ENCODE measurements at regions not wholly inside any gene's neighbourhood (a gene's known extent, or its start where the extent isn't known, plus 50 kb on each side); places are given as distances from the start of the nearest gene placed in this dataset.

DNA sequence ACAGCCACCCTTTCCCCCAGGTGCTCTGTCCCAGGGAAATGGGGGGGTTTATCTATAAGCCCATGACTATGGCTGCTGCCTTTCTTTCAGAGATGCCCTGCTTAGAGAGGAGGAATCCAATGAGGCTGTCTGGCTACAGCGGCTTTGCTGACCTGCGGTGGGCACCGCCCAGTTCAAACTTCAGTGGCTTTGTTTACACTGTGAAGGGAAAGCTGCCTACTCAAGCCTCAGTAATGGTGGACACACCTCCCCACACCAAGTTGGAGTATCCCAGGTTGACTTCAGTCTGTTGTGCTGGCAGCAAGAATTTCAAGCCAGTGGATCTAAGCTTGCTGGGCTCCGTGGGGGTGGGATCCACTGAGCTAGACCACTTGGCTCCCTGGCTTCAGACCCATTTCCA, 869.2 kb downstream of the SLC6A15 start:
- Histone ChIP-seq H3K27me3 (peaks cover 4% of the 10 kb centered on the region), H3K4me3 (no peak overlapping the region), H4K20me1 (ENCODE audit: low read depth) (no peaks in the 10 kb centered on the region), H3K9ac (no peak overlapping the region), H3K4me1 (peaks cover 6% of the 10 kb centered on the region), H3K27ac (no peak overlapping the region), H3K9me3 (ENCODE audit: low read depth) (no peaks in the 10 kb centered on the region), H3K4me2 (no peak overlapping the region), H3F3A (ENCODE audit: low read depth) (peaks cover 8% of the 10 kb centered on the region), H2AFZ (replicated peaks) (peak overlapping the region; percentile 20), H3K36me3 (no peaks in the 10 kb centered on the region), H3K79me2 (ENCODE audit: low read depth) (no peaks in the 10 kb centered on the region)
- Mint-ChIP-seq H3K4me1 (no peaks in the 10 kb centered on the region), H3K27me3 (ENCODE audit: insufficient read depth, low read depth) (no peaks in the 10 kb centered on the region), H3K4me3 (no peak overlapping the region), H3K9me3 (no peaks in the 10 kb centered on the region), H3K36me3 (no peaks in the 10 kb centered on the region), H3K27ac (no peak overlapping the region)
- no peak for TF ChIP-seq EZH2 (IDR thresholded peaks at IDR 0.05)
- TF ChIP-seq, protein P1, sequence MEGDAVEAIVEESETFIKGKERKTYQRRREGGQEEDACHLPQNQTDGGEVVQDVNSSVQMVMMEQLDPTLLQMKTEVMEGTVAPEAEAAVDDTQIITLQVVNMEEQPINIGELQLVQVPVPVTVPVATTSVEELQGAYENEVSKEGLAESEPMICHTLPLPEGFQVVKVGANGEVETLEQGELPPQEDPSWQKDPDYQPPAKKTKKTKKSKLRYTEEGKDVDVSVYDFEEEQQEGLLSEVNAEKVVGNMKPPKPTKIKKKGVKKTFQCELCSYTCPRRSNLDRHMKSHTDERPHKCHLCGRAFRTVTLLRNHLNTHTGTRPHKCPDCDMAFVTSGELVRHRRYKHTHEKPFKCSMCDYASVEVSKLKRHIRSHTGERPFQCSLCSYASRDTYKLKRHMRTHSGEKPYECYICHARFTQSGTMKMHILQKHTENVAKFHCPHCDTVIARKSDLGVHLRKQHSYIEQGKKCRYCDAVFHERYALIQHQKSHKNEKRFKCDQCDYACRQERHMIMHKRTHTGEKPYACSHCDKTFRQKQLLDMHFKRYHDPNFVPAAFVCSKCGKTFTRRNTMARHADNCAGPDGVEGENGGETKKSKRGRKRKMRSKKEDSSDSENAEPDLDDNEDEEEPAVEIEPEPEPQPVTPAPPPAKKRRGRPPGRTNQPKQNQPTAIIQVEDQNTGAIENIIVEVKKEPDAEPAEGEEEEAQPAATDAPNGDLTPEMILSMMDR (IDR thresholded peaks at IDR 0.05): no peak
- TF ChIP-seq EZH2phosphoT487 (IDR thresholded peaks at IDR 0.05): no peak
- DNase-seq (ENCODE audit: low spot score): no peak

DNA sequence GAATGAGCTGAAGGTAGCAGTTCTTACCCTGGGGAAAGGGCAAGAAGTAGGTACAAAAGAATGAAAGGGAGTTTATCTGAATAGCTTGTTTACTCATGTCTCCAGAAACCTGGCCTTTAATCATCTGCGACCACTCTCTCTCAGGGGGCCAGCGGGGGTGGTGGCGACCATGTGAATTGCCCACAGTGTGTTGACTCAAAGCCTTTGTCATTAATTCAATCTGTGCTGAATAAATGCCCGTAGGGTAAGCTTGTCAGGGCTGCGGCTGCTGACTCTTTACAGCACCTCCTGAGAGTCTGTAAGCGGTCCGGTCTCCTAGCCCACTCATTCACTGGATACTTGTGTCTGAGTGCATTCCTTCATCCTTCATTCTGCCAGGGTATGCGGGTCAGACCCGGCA, 874.4 kb downstream of the SLC6A15 start:
- peaks cover 17% of the 10 kb centered on the region for H3F3A ChIP-seq (ENCODE audit: low read depth)
- H3K36me3 ChIP-seq: no peaks in the 10 kb centered on the region
- H3K4me3 ChIP-seq: no peak overlapping the region
- TF ChIP-seq EZH2phosphoT487 (IDR thresholded peaks at IDR 0.05) (peak; percentile 79), EZH2 (IDR thresholded peaks at IDR 0.05) (no peak)
- TF ChIP-seq, protein P1 (IDR thresholded peaks at IDR 0.05): no peak
- peaks cover 10% of the 10 kb centered on the region for H3K4me1 ChIP-seq
- no peaks in the 10 kb centered on the region for H3K36me3 Mint-ChIP-seq
- H3K4me3 Mint-ChIP-seq: no peak overlapping the region
- H3K27ac ChIP-seq: peak overlapping the region; percentile 53
- H3K79me2 ChIP-seq (ENCODE audit: low read depth): no peaks in the 10 kb centered on the region
- no peaks in the 10 kb centered on the region for H3K9me3 ChIP-seq (ENCODE audit: low read depth)
- H3K4me2 ChIP-seq: peak overlapping the region; percentile 29
- H3K27me3 ChIP-seq: peaks cover 4% of the 10 kb centered on the region
- H2AFZ ChIP-seq (replicated peaks): no peak overlapping the region
- H3K4me1 Mint-ChIP-seq: no peaks in the 10 kb centered on the region
- no peak overlapping the region for H3K27ac Mint-ChIP-seq
- H3K9me3 Mint-ChIP-seq: no peaks in the 10 kb centered on the region
- H3K27me3 Mint-ChIP-seq (ENCODE audit: insufficient read depth, low read depth): no peaks in the 10 kb centered on the region
- H3K9ac ChIP-seq: no peak overlapping the region
- DNase-seq (ENCODE audit: low spot score): peak; percentile 79
- H4K20me1 ChIP-seq (ENCODE audit: low read depth): no peaks in the 10 kb centered on the region

DNA sequence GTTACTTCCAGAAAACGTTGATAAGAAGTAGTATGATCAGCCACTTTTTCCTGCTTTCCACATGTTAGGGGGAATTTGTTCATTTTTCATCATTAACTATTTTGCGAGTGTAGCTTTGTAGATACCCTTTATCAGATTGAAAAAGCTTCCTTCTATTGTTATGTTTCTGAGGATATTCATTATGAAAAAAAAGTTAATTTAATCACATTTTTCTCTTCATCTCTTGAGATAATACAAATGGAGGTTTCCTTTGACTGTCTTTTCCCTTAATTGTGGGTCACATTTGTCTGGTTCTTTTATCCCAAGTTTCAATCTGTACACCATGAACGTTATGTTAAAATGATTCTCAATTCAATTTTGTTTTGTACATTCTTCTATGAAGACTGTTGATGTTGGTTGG, 875.7 kb downstream of the SLC6A15 start:
- H4K20me1 ChIP-seq (ENCODE audit: low read depth): no peaks in the 10 kb centered on the region
- Mint-ChIP-seq H3K4me3 (no peak overlapping the region), H3K27me3 (ENCODE audit: insufficient read depth, low read depth) (no peaks in the 10 kb centered on the region), H3K27ac (no peak overlapping the region), H3K4me1 (no peaks in the 10 kb centered on the region), H3K9me3 (peaks cover 3% of the 10 kb centered on the region), H3K36me3 (no peaks in the 10 kb centered on the region)
- no peak for DNase-seq (ENCODE audit: low spot score)
- no peak overlapping the region for H3K27ac ChIP-seq
- H3K36me3 ChIP-seq: no peaks in the 10 kb centered on the region
- peaks cover 17% of the 10 kb centered on the region for H3F3A ChIP-seq (ENCODE audit: low read depth)
- H3K9ac ChIP-seq: no peak overlapping the region
- peaks cover 10% of the 10 kb centered on the region for H3K4me1 ChIP-seq
- no peak overlapping the region for H3K4me3 ChIP-seq
- H2AFZ ChIP-seq (replicated peaks): no peak overlapping the region
- peaks cover 4% of the 10 kb centered on the region for H3K27me3 ChIP-seq
- H3K9me3 ChIP-seq (ENCODE audit: low read depth): no peaks in the 10 kb centered on the region
- no peak for TF ChIP-seq EZH2phosphoT487 (IDR thresholded peaks at IDR 0.05)
- TF ChIP-seq, protein P1 (IDR thresholded peaks at IDR 0.05): no peak
- TF ChIP-seq EZH2 (IDR thresholded peaks at IDR 0.05): no peak
- H3K79me2 ChIP-seq (ENCODE audit: low read depth): no peaks in the 10 kb centered on the region
- H3K4me2 ChIP-seq: no peak overlapping the region

Data from neural progenitor cell (in vitro differentiated cells).